A549 (cell line): ENCODE measurements at regions not wholly inside any gene's neighbourhood (a gene's known extent, or its start where the extent isn't known, plus 50 kb on each side); places are given as distances from the start of the nearest gene placed in this dataset.

Experiments
- ATAC-seq, 2 experiments: fragments of 200-7000 bp in 1 of 2; fragments of >200 bp in 1 of 2; cut with Nextera tagmentation in 1 of 2; cut with Tn5 transposase in 1 of 2; 3 replicates each; pipeline versions ENCODE4 v1.8.0 to v1.9.1; 2018 to 2020; ENCODE audit warnings: mild to moderate bottlenecking in 1 of 2, moderate library complexity in 1 of 2
- CTCF ChIA-PET: fragments of 300-600 bp; sonication (Branson Sonifier 250); formaldehyde crosslinking; extraction: SDS; loops from one replicate; lab custom pipeline; 2021; ENCODE audit warnings: antibody characterized with exemption, inconsistent platforms; lab: Yijun Ruan, JAX
- POLR2A ChIA-PET: fragments of 350-600 bp; formaldehyde crosslinking; extraction: SDS; loops from one replicate; lab custom pipeline; 2021; ENCODE audit warnings: antibody characterized with exemption, inconsistent platforms; lab: Yijun Ruan, JAX
- DNase-seq, 2 experiments: peaks; one replicate each; pipeline versions ENCODE4 v3.0.0 to v3.0.0-alpha.2; 2011 to 2016; ENCODE audit warnings: low read depth in 1 of 2, low spot score in 1 of 2
- FAIRE-seq: peaks from 2 replicates; lab custom pipeline; 2011; peaks lifted over from hg19 to GRCh38; lab: Jason Lieb, UNC
- H3K27ac ChIP-seq, 2 experiments: fragments of >200 bp; sonication (Bioruptor Twin); formaldehyde crosslinking; 3 replicates each; pipeline ENCODE4 v1.5.1; 2016 to 2017
- H3K4me1 ChIP-seq: fragments of >200 bp; sonication (Bioruptor Twin); formaldehyde crosslinking; 3 replicates; pipeline ENCODE4 v1.6.1; 2016
- H3K4me2 ChIP-seq: fragments of >200 bp; sonication (Bioruptor Twin); formaldehyde crosslinking; 3 replicates; pipeline ENCODE4 v1.6.1; 2016
- H3K4me3 ChIP-seq: fragments of >200 bp; sonication (Bioruptor Twin); formaldehyde crosslinking; 3 replicates; pipeline ENCODE4 v1.5.1; 2016
- H3K9me3 ChIP-seq: fragments of >200 bp; sonication (Bioruptor Twin); formaldehyde crosslinking; 3 replicates; pipeline ENCODE4 v1.6.1; 2016
- BHLHE40 ChIP-seq: IDR thresholded peaks from 2 replicates; pipeline ENCODE4 v1.6.1; 2012; ENCODE audit warnings: low read depth, low read length, inconsistent platforms
- CBX8 ChIP-seq: fragments of 200-600 bp; sonication (generic); IDR thresholded peaks from 2 replicates; pipeline ENCODE4 v1.6.1; 2016
- EHF ChIP-seq: fragments of 250-450 bp; sonication (Bioruptor Pico); IDR thresholded peaks from 2 replicates; pipeline ENCODE4 v1.5.0; 2020; ENCODE audit warnings: mild to moderate bottlenecking
- EHMT2 ChIP-seq: fragments of 200-600 bp; sonication (generic); IDR thresholded peaks from 2 replicates; pipeline ENCODE4 v1.6.1; 2016; ENCODE audit warnings: antibody characterized with exemption, low read depth, mild to moderate bottlenecking, moderate library complexity
- EP300 ChIP-seq, 2 experiments: fragments of >200 bp; sonication (Bioruptor Twin); formaldehyde crosslinking; IDR thresholded peaks; 2 replicates in 1 of 2; 3 replicates in 1 of 2; pipeline ENCODE4 v1.6.1; 2016 to 2017
- ESRRA ChIP-seq: fragments of 150-350 bp; IDR thresholded peaks from 2 replicates; pipeline ENCODE4 v1.6.1; 2014; ENCODE audit warnings: mild to moderate bottlenecking, low read length, borderline replicate concordance
- GATA3 ChIP-seq: IDR thresholded peaks from 2 replicates; pipeline ENCODE4 v1.6.1; 2012; ENCODE audit warnings: borderline replicate concordance
- HOXA7 ChIP-seq: fragments of 250-450 bp; sonication (Bioruptor Pico); IDR thresholded peaks from 2 replicates; pipeline ENCODE4 v1.5.0; 2020; ENCODE audit warnings: mild to moderate bottlenecking, moderate library complexity
- HOXB13 ChIP-seq: fragments of 250-450 bp; sonication (Bioruptor Pico); IDR thresholded peaks from 2 replicates; pipeline ENCODE4 v1.5.0; 2020; ENCODE audit warnings: low read depth, mild to moderate bottlenecking, moderate library complexity
- MAZ ChIP-seq: fragments of 150-350 bp; IDR thresholded peaks from 2 replicates; pipeline ENCODE4 v1.6.1; 2014; ENCODE audit warnings: antibody characterized with exemption, low read depth, low read length, borderline replicate concordance
- NFE2L2 ChIP-seq: fragments of 150-350 bp; conservative IDR thresholded peaks from 2 replicates; pipeline ENCODE4 v1.6.1; 2014; ENCODE audit warnings: low read length
- NPAS2 ChIP-seq: fragments of 250-450 bp; sonication (Bioruptor Pico); IDR thresholded peaks from 2 replicates; pipeline ENCODE4 v1.8.0; 2022; ENCODE audit warnings: mild to moderate bottlenecking, moderate library complexity, borderline replicate concordance
- NR3C1 ChIP-seq: fragments of >200 bp; sonication (Bioruptor Twin); formaldehyde crosslinking; IDR thresholded peaks from 3 replicates; pipeline ENCODE4 v1.6.1; 2017
- PHF8 ChIP-seq: fragments of 200-600 bp; sonication (generic); IDR thresholded peaks from 2 replicates; pipeline ENCODE4 v1.6.1; 2016; ENCODE audit warnings: low read depth, mild to moderate bottlenecking, antibody characterized with exemption, moderate library complexity, borderline replicate concordance
- RARB ChIP-seq: fragments of 250-450 bp; sonication (Bioruptor Pico); IDR thresholded peaks from 2 replicates; pipeline ENCODE4 v1.8.0; 2021; ENCODE audit warnings: mild to moderate bottlenecking, moderate library complexity
- RCOR1 ChIP-seq: fragments of 150-350 bp; IDR thresholded peaks from 2 replicates; pipeline ENCODE4 v1.6.1; 2014; ENCODE audit warnings: antibody characterized with exemption, low read length, low read depth
- SREBF2 ChIP-seq: fragments of 450-650 bp; IDR thresholded peaks from 2 replicates; pipeline ENCODE4 v1.6.1; 2014; ENCODE audit warnings: mild to moderate bottlenecking, moderate library complexity
- TFCP2L1 ChIP-seq: fragments of 250-450 bp; sonication (Bioruptor Pico); IDR thresholded peaks from 2 replicates; pipeline ENCODE4 v1.5.0; 2021; ENCODE audit warnings: mild to moderate bottlenecking
- ZFP36 ChIP-seq: fragments of 450-650 bp; IDR thresholded peaks from 2 replicates; pipeline ENCODE4 v1.6.1; 2014; ENCODE audit warnings: borderline replicate concordance; ENCODE audit not compliant: partially characterized antibody
- WGBS: methylation state at CpG from one replicate; pipeline ENCODE4 v1.1.6; 2017; ENCODE audit errors: missing lambda C conversion rate; 5-methylcytosine and 5-hydroxymethylcytosine counted together
- TF ChIP-seq, protein P1 (sequence below): fragments of >200 bp; sonication (Bioruptor Twin); formaldehyde crosslinking; IDR thresholded peaks from 3 replicates; pipeline ENCODE4 v1.5.1; 2016
- TF ChIP-seq, protein P2 (sequence below): fragments of 150-350 bp; IDR thresholded peaks from 2 replicates; pipeline ENCODE4 v1.6.1; 2014; ENCODE audit warnings: low read depth, mild to moderate bottlenecking, low read length
- TF ChIP-seq, protein P3 (sequence below): fragments of 450-650 bp; IDR thresholded peaks from 2 replicates; pipeline ENCODE4 v1.6.1; 2014; ENCODE audit warnings: antibody characterized with exemption
- TF ChIP-seq, protein P4 (sequence below): IDR thresholded peaks from 2 replicates; pipeline ENCODE4 v1.6.1; 2012
- TF ChIP-seq, protein P5 (sequence below): fragments of >200 bp; sonication (Bioruptor Twin); formaldehyde crosslinking; IDR thresholded peaks from 3 replicates; pipeline ENCODE4 v1.6.1; 2016
- TF ChIP-seq, protein P6 (sequence below): IDR thresholded peaks from 2 replicates; pipeline ENCODE4 v1.6.1; 2012
- TF ChIP-seq, protein P7 (sequence below): fragments of 250-450 bp; sonication (Bioruptor Pico); IDR thresholded peaks from 2 replicates; pipeline ENCODE4 v1.5.0; 2020; ENCODE audit warnings: low read depth, mild to moderate bottlenecking, moderate library complexity
- TF ChIP-seq, protein P8 (sequence below): IDR thresholded peaks from 2 replicates; pipeline ENCODE4 v1.6.1; 2012; ENCODE audit warnings: low read depth, borderline replicate concordance

DNA sequence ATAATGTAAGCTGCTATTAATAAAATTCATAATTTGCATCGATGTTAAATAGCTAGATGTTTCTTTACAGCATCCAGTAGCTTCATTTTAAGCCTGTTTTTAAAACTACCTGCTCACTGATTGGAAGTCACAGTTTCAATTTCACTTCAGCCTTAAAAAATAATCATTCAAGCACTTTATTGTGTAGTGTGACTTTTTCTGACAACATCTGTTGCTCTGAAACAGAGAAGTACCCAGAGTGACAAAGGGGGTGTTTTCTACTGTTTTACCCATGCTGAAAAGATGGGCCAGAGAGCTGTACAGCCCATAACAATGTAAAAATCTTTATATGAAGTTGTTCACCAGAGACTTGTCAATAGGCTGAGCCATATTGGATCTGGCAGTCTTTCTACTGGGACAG lies 437.2 kb downstream of the MDFIC start:
- ChIA-PET POLR2A (no interaction called here), CTCF (no interaction called here)
- Histone ChIP-seq H3K9me3 (no peaks in the 10 kb centered on the region), H3K4me1 (no peaks in the 10 kb centered on the region), H3K4me2 (no peak overlapping the region), H3K4me3 (no peak overlapping the region), H3K27ac (no peak overlapping the region)
- ATAC-seq: no peak
- DNase-seq: no peak
- 2% methylated on average over 1 of the region's 1 CpG for WGBS
- no peak for TF ChIP-seq EHF (CRISPR knock-in tag)
- no peak for TF ChIP-seq MAZ
- TF ChIP-seq TFCP2L1 (CRISPR knock-in tag): no peak
- TF ChIP-seq PHF8: no peak
- TF ChIP-seq ZFP36: no peak
- no peak for TF ChIP-seq HOXB13 (CRISPR knock-in tag)
- TF ChIP-seq CBX8: no peak
- TF ChIP-seq HOXA7 (CRISPR knock-in tag): no peak
- TF ChIP-seq RARB: no peak
- FAIRE-seq: no peak

DNA sequence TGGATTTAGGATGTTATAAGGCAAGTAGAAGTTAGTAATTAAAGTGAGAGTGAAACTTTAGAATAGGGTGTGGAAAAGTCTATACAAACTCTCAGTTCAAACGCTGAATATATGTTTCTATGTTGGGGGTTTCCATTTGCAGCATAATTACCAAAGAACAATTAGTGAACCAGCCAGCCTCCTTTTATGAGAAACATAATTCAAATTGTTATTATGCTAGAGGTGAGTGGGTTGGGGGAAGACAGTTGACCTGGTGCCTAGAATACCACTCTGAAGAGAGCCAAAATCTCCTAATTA lies 435.8 kb downstream of the MDFIC start:
- CTCF ChIA-PET: no interaction called here

DNA sequence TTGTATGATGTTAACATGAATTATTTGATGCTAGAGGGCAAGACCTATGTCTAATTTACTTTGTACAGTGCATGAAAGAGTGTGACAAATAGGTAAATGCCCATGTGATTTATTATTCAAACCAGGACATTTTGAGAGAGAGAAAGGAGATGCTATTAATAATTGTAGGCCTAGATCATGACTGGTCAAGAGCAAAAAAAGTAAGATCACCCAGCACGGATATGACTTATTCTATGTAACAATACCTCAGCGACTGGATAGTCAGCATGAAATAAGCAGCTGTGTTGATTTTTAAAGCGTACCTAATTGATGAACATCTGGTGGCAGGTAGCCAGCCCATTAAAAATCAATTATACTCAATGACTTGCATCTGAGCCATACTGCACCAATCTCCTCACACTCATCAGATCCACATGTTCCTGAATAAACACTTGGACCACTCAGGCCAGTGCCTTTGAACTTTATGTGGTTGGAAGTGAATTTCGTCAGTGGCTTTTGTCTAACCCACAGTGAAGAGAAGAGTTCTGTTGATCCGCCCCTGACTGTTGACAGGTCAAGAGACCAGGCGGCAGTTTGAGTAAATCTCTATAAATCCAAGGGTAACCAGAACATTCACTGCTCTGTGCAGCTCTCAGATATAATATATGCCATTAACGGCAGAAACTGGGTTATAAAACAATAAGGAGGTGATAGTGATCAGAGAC lies 435.3 kb downstream of the MDFIC start:
- ATAC-seq (no peak), DNase-seq (no peak), FAIRE-seq (no peak)
- Histone ChIP-seq H3K4me3 (no peak overlapping the region), H3K27ac (no peak overlapping the region), H3K4me1 (peaks cover 5% of the 10 kb centered on the region; the same call in 1 of the 3 replicates), H3K4me2 (no peak overlapping the region), H3K9me3 (no peaks in the 10 kb centered on the region)
- CTCF ChIA-PET: no interaction called here
- 79% methylated on average over 7 of the region's 7 CpGs for WGBS
- POLR2A ChIA-PET: no interaction called here
- no peak for TF ChIP-seq NR3C1
- TF ChIP-seq CBX8: no peak
- TF ChIP-seq, protein P1, sequence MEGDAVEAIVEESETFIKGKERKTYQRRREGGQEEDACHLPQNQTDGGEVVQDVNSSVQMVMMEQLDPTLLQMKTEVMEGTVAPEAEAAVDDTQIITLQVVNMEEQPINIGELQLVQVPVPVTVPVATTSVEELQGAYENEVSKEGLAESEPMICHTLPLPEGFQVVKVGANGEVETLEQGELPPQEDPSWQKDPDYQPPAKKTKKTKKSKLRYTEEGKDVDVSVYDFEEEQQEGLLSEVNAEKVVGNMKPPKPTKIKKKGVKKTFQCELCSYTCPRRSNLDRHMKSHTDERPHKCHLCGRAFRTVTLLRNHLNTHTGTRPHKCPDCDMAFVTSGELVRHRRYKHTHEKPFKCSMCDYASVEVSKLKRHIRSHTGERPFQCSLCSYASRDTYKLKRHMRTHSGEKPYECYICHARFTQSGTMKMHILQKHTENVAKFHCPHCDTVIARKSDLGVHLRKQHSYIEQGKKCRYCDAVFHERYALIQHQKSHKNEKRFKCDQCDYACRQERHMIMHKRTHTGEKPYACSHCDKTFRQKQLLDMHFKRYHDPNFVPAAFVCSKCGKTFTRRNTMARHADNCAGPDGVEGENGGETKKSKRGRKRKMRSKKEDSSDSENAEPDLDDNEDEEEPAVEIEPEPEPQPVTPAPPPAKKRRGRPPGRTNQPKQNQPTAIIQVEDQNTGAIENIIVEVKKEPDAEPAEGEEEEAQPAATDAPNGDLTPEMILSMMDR: no peak
- TF ChIP-seq, protein P2, sequence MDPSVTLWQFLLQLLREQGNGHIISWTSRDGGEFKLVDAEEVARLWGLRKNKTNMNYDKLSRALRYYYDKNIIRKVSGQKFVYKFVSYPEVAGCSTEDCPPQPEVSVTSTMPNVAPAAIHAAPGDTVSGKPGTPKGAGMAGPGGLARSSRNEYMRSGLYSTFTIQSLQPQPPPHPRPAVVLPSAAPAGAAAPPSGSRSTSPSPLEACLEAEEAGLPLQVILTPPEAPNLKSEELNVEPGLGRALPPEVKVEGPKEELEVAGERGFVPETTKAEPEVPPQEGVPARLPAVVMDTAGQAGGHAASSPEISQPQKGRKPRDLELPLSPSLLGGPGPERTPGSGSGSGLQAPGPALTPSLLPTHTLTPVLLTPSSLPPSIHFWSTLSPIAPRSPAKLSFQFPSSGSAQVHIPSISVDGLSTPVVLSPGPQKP: no peak
- no peak for TF ChIP-seq MAZ
- TF ChIP-seq, protein P3, sequence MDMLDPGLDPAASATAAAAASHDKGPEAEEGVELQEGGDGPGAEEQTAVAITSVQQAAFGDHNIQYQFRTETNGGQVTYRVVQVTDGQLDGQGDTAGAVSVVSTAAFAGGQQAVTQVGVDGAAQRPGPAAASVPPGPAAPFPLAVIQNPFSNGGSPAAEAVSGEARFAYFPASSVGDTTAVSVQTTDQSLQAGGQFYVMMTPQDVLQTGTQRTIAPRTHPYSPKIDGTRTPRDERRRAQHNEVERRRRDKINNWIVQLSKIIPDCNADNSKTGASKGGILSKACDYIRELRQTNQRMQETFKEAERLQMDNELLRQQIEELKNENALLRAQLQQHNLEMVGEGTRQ: no peak
- no peak for TF ChIP-seq NPAS2 (CRISPR knock-in tag)
- no peak for TF ChIP-seq SREBF2
- no peak for TF ChIP-seq HOXA7 (CRISPR knock-in tag)
- TF ChIP-seq, protein P4, sequence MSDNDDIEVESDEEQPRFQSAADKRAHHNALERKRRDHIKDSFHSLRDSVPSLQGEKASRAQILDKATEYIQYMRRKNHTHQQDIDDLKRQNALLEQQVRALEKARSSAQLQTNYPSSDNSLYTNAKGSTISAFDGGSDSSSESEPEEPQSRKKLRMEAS: no peak
- TF ChIP-seq GATA3: no peak
- TF ChIP-seq EP300 (IDR thresholded peaks at IDR 0.05): no peak
- TF ChIP-seq, protein P5, sequence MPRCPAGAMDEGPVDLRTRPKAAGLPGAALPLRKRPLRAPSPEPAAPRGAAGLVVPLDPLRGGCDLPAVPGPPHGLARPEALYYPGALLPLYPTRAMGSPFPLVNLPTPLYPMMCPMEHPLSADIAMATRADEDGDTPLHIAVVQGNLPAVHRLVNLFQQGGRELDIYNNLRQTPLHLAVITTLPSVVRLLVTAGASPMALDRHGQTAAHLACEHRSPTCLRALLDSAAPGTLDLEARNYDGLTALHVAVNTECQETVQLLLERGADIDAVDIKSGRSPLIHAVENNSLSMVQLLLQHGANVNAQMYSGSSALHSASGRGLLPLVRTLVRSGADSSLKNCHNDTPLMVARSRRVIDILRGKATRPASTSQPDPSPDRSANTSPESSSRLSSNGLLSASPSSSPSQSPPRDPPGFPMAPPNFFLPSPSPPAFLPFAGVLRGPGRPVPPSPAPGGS: no peak
- TF ChIP-seq EHF (CRISPR knock-in tag): no peak
- TF ChIP-seq, protein P6, sequence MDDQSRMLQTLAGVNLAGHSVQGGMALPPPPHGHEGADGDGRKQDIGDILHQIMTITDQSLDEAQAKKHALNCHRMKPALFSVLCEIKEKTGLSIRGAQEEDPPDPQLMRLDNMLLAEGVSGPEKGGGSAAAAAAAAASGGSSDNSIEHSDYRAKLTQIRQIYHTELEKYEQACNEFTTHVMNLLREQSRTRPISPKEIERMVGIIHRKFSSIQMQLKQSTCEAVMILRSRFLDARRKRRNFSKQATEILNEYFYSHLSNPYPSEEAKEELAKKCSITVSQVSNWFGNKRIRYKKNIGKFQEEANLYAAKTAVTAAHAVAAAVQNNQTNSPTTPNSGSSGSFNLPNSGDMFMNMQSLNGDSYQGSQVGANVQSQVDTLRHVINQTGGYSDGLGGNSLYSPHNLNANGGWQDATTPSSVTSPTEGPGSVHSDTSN: no peak
- no peak for TF ChIP-seq NFE2L2

More for the DNA sequence above, 435.8 kb downstream of the MDFIC start:
- WGBS: 6% methylated on average over 1 of the region's 1 CpG
- ATAC-seq: no peak
- POLR2A ChIA-PET: no interaction called here
- Histone ChIP-seq H3K4me2 (no peak overlapping the region), H3K4me3 (no peak overlapping the region)
- TF ChIP-seq BHLHE40: no peak
- TF ChIP-seq ZFP36: no peak
- no peak for TF ChIP-seq ESRRA
- TF ChIP-seq NPAS2 (CRISPR knock-in tag): no peak
- TF ChIP-seq RCOR1: no peak
- TF ChIP-seq, protein P7, sequence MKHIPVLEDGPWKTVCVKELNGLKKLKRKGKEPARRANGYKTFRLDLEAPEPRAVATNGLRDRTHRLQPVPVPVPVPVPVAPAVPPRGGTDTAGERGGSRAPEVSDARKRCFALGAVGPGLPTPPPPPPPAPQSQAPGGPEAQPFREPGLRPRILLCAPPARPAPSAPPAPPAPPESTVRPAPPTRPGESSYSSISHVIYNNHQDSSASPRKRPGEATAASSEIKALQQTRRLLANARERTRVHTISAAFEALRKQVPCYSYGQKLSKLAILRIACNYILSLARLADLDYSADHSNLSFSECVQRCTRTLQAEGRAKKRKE (CRISPR knock-in tag): no peak
- TF ChIP-seq MAZ: no peak
- TF ChIP-seq EHMT2: no peak
- TF ChIP-seq, protein P8, sequence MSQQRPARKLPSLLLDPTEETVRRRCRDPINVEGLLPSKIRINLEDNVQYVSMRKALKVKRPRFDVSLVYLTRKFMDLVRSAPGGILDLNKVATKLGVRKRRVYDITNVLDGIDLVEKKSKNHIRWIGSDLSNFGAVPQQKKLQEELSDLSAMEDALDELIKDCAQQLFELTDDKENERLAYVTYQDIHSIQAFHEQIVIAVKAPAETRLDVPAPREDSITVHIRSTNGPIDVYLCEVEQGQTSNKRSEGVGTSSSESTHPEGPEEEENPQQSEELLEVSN: no peak
- TF ChIP-seq HOXB13 (CRISPR knock-in tag): no peak
- TF ChIP-seq, all 56 proteins: peak for 0
- DNase-seq (no peak), FAIRE-seq (no peak)
- H3K9me3 ChIP-seq: no peaks in the 10 kb centered on the region
- no peak overlapping the region for H3K27ac ChIP-seq
- peaks cover 2% of the 10 kb centered on the region; the same call in 1 of the 3 replicates for H3K4me1 ChIP-seq
